H9 (cell line): ENCODE measurements at regions not wholly inside any gene's neighbourhood (a gene's known extent, or its start where the extent isn't known, plus 50 kb on each side); places are given as distances from the start of the nearest gene placed in this dataset.

Experiments
- DNase-seq: peaks from one replicate; pipeline ENCODE4 v3.0.0-alpha.2; 2017
- H2AFZ ChIP-seq: one replicate; pipeline ENCODE4 v1.6.1; 2013; ENCODE audit warnings: mild to moderate bottlenecking, low read length, control low read depth, moderate library complexity
- H2AK5ac ChIP-seq: 2 replicates; pipeline ENCODE4 v1.6.1; 2013; ENCODE audit warnings: low read length, control low read depth, mixed read lengths; ENCODE audit not compliant: insufficient read length
- H2BK120ac ChIP-seq: one replicate; pipeline ENCODE4 v1.6.1; 2013; ENCODE audit warnings: low read depth, mild to moderate bottlenecking, low read length, control low read depth, inconsistent platforms; ENCODE audit not compliant: poor library complexity, severe bottlenecking
- H2BK12ac ChIP-seq: 2 replicates; pipeline ENCODE4 v1.6.1; 2013; ENCODE audit warnings: low read length, control low read depth, mixed read lengths, low read depth; ENCODE audit not compliant: insufficient read length
- H2BK15ac ChIP-seq: 2 replicates; pipeline ENCODE4 v1.6.1; 2013; ENCODE audit warnings: low read depth, low read length, control low read depth
- H2BK20ac ChIP-seq: one replicate; pipeline ENCODE4 v1.6.1; 2013; ENCODE audit warnings: low read depth, mild to moderate bottlenecking, low read length, control low read depth, inconsistent platforms; ENCODE audit not compliant: poor library complexity, severe bottlenecking
- H2BK5ac ChIP-seq: 2 replicates; pipeline ENCODE4 v1.6.1; 2013; ENCODE audit warnings: low read length, control low read depth, mixed read lengths; ENCODE audit not compliant: insufficient read length
- H3K14ac ChIP-seq: 2 replicates; pipeline ENCODE4 v1.6.1; 2013; ENCODE audit warnings: low read length, control low read depth; ENCODE audit not compliant: insufficient read depth
- H3K18ac ChIP-seq: 2 replicates; pipeline ENCODE4 v1.6.1; 2013; ENCODE audit warnings: low read depth, mild to moderate bottlenecking, mixed read lengths, low read length, control low read depth; ENCODE audit not compliant: insufficient read length
- H3K23ac ChIP-seq: 2 replicates; pipeline ENCODE4 v1.6.1; 2013; ENCODE audit warnings: low read length, control low read depth, mixed read lengths, low read depth; ENCODE audit not compliant: insufficient read length
- H3K23me2 ChIP-seq: 2 replicates; pipeline ENCODE4 v1.6.1; 2013; ENCODE audit warnings: low read depth, mild to moderate bottlenecking, mixed read lengths, low read length, control low read depth; ENCODE audit not compliant: insufficient read length, poor library complexity, severe bottlenecking
- H3K27ac ChIP-seq: 2 replicates; pipeline ENCODE4 v1.5.1; 2013; ENCODE audit warnings: low read length, control low read depth, mixed read lengths, low read depth; ENCODE audit not compliant: insufficient read length
- H3K27me3 ChIP-seq: 2 replicates; pipeline ENCODE4 v1.6.1; 2013; ENCODE audit warnings: low read length, control low read depth, inconsistent platforms; ENCODE audit not compliant: insufficient read depth
- H3K4ac ChIP-seq: 2 replicates; pipeline ENCODE4 v1.6.1; 2013; ENCODE audit warnings: low read depth, mild to moderate bottlenecking, control low read depth, inconsistent platforms, low read length, moderate library complexity
- H3K4me1 ChIP-seq: 2 replicates; pipeline ENCODE4 v1.6.1; 2013; ENCODE audit warnings: low read length, control low read depth, inconsistent platforms; ENCODE audit not compliant: insufficient read depth
- H3K4me2 ChIP-seq: 2 replicates; pipeline ENCODE4 v1.6.1; 2013; ENCODE audit warnings: low read length, control low read depth, mixed read lengths; ENCODE audit not compliant: insufficient read length, insufficient read depth
- H3K56ac ChIP-seq: 2 replicates; pipeline ENCODE4 v1.6.1; 2013; ENCODE audit warnings: low read depth, mild to moderate bottlenecking, mixed read lengths, low read length, control low read depth; ENCODE audit not compliant: insufficient read length
- H3K79me1 ChIP-seq: 2 replicates; pipeline ENCODE4 v1.6.1; 2013; ENCODE audit warnings: low read depth, mild to moderate bottlenecking, moderate library complexity, low read length, control low read depth, inconsistent platforms; ENCODE audit not compliant: insufficient read depth, poor library complexity, severe bottlenecking
- H3K79me2 ChIP-seq: 2 replicates; pipeline ENCODE4 v1.6.1; 2013; ENCODE audit warnings: low read length, control low read depth, inconsistent platforms; ENCODE audit not compliant: insufficient read depth
- H3K9ac ChIP-seq: 2 replicates; pipeline ENCODE4 v1.6.1; 2013; ENCODE audit warnings: low read length, control low read depth, mixed read lengths; ENCODE audit not compliant: insufficient read length; ENCODE audit errors: extremely low read depth
- H3K9me3 ChIP-seq: one replicate; pipeline ENCODE4 v1.6.1; 2013; ENCODE audit warnings: low read depth, low read length, inconsistent platforms; ENCODE audit not compliant: control insufficient read depth
- H3T11ph ChIP-seq: one replicate; pipeline ENCODE4 v1.6.1; 2013; ENCODE audit warnings: mild to moderate bottlenecking, low read length, control low read depth, inconsistent platforms
- H4K20me1 ChIP-seq: one replicate; pipeline ENCODE4 v1.6.1; 2013; ENCODE audit not compliant: control insufficient read depth, insufficient read length, insufficient read depth
- H4K5ac ChIP-seq: 2 replicates; pipeline ENCODE4 v1.6.1; 2013; ENCODE audit warnings: low read depth, mild to moderate bottlenecking, mixed read lengths, low read length, control low read depth; ENCODE audit not compliant: insufficient read length
- H4K8ac ChIP-seq: replicated peaks from 2 replicates; pipeline ENCODE4 v1.6.1; 2013; ENCODE audit warnings: low read length, control low read depth, mixed read lengths, low read depth; ENCODE audit not compliant: insufficient read length
- H4K91ac ChIP-seq: 2 replicates; pipeline ENCODE4 v1.6.1; 2013; ENCODE audit warnings: low read depth, mild to moderate bottlenecking, moderate library complexity, mixed read lengths, low read length, control low read depth; ENCODE audit not compliant: insufficient read length
- H3K27ac Mint-ChIP-seq, 3 experiments: 2 replicates in 2 of 3; 3 replicates in 1 of 3; pipeline ENCODE4 v1.8.0; 2020 to 2021; ENCODE audit warnings: mixed read lengths in 3 of 3, mild to moderate bottlenecking in 1 of 3, moderate library complexity in 1 of 3
- H3K27me3 Mint-ChIP-seq: 2 replicates; pipeline ENCODE4 v1.8.0; 2021; ENCODE audit warnings: low read depth, mild to moderate bottlenecking, moderate library complexity, mixed read lengths
- H3K36me3 Mint-ChIP-seq, 3 experiments: 2 replicates in 2 of 3; 3 replicates in 1 of 3; pipeline ENCODE4 v1.8.0; 2020 to 2021; ENCODE audit warnings: low read depth in 3 of 3, mixed read lengths in 3 of 3; ENCODE audit not compliant: insufficient read depth in 1 of 3
- H3K4me1 Mint-ChIP-seq, 2 experiments: 2 replicates each; pipeline ENCODE4 v1.8.0; 2020; ENCODE audit warnings: mixed read lengths in 2 of 2
- H3K4me3 Mint-ChIP-seq, 2 experiments: 2 replicates in 1 of 2; 3 replicates in 1 of 2; pipeline ENCODE4 v1.8.0; 2020 to 2021; ENCODE audit warnings: mild to moderate bottlenecking in 2 of 2, mixed read lengths in 2 of 2, moderate library complexity in 1 of 2
- H3K9me3 Mint-ChIP-seq, 2 experiments: 2 replicates in 1 of 2; 3 replicates in 1 of 2; pipeline ENCODE4 v1.8.0; 2020; ENCODE audit warnings: mild to moderate bottlenecking in 2 of 2, mixed read lengths in 2 of 2, moderate library complexity in 1 of 2
- CTCF ChIP-seq: fragments of 200-600 bp; sonication (generic); conservative IDR thresholded peaks from 3 replicates; pipeline ENCODE4 v1.8.0; 2021; ENCODE audit warnings: antibody characterized with exemption, mild to moderate bottlenecking
- WGBS: extraction: QIAGEN DNeasy Blood & Tissue Kit; methylation state at CpG from one replicate; pipeline ENCODE4 v1.1.7; 2013; ENCODE audit warnings: missing lambda C conversion rate, low lambda C conversion rate, mixed read lengths; ENCODE audit not compliant: insufficient read length; ENCODE audit errors: extremely low coverage; 5-methylcytosine and 5-hydroxymethylcytosine counted together

DNA sequence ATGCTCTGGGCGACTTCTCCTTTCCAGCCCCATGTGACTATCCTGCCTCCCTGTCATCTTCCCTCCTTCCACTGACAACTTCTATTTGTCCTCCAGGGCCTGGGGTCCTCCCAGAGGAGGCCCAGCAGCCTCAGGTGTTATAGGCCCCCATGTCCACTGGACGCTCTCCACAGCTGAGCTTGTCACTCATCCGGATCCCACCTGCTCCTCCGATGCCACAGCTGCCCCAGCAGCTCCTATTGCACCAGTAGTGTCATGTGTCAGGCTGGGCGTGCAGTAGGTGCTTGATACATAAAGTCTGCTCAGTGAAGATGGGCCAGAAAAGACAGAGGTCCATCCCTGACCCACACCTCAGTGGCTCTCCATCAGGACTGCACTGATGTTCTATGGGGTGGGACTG, 305.7 kb upstream of the MYT1L start:
- H3T11ph ChIP-seq: no peak overlapping the region
- H3K27me3 ChIP-seq: no peaks in the 10 kb centered on the region
- no peak overlapping the region for H3K4ac ChIP-seq
- peaks cover 6 to 10% of the 10 kb centered on the region in 2 experiments for H3K4me1 Mint-ChIP-seq
- H3K56ac ChIP-seq: no peak overlapping the region
- no peaks in the 10 kb centered on the region; a peak in 1 of 5 replicates for H3K9me3 Mint-ChIP-seq
- no peaks in the 10 kb centered on the region for H3K9me3 ChIP-seq
- no peak overlapping the region; a peak in 1 of 7 replicates for H3K27ac Mint-ChIP-seq
- H3K27ac ChIP-seq: no peak overlapping the region
- H3K23ac ChIP-seq: no peak overlapping the region
- H3K4me1 ChIP-seq: no peaks in the 10 kb centered on the region
- no peaks in the 10 kb centered on the region for H4K20me1 ChIP-seq
- H3K14ac ChIP-seq: no peak overlapping the region; the same call in 1 of the 2 replicates
- H3K4me3 Mint-ChIP-seq: no peak overlapping the region
- H3K27me3 Mint-ChIP-seq: peaks cover 6% of the 10 kb centered on the region
- no peak overlapping the region for H2BK20ac ChIP-seq
- no peaks in the 10 kb centered on the region; a peak in 1 of 7 replicates for H3K36me3 Mint-ChIP-seq
- no peak overlapping the region for H3K9ac ChIP-seq
- no peak overlapping the region for H2BK5ac ChIP-seq
- no CpG with 5 or more reads among the region's 5 CpGs for WGBS
- H4K8ac ChIP-seq: no peak overlapping the region
- DNase-seq: no peak
- no peak overlapping the region for H2AK5ac ChIP-seq
- no peak overlapping the region for H2BK15ac ChIP-seq
- H3K18ac ChIP-seq: no peak overlapping the region
- H2BK12ac ChIP-seq: no peak overlapping the region
- no peak overlapping the region for H4K5ac ChIP-seq
- no peak overlapping the region for H3K4me2 ChIP-seq
- H2BK120ac ChIP-seq: no peak overlapping the region
- no peak overlapping the region for H4K91ac ChIP-seq
- H3K79me1 ChIP-seq: no peaks in the 10 kb centered on the region
- no peak overlapping the region for H2AFZ ChIP-seq
- H3K23me2 ChIP-seq: no peaks in the 10 kb centered on the region
- no peaks in the 10 kb centered on the region for H3K79me2 ChIP-seq
- no peak for TF ChIP-seq CTCF
